Fibroblast of upper back skin (primary cell): ENCODE measurements at regions not wholly inside any gene's neighbourhood (a gene's known extent, or its start where the extent isn't known, plus 50 kb on each side); places are given as distances from the start of the nearest gene placed in this dataset.
"Not testable (repeated sequence)": the region's sequence is repeated elsewhere in the genome, so short reads cannot be mapped to it uniquely, and the experiment has no call there.

Experiments used
- DNase-seq: peaks from one replicate; pipeline ENCODE4 v3.0.0-alpha.2; 2013

DNA sequence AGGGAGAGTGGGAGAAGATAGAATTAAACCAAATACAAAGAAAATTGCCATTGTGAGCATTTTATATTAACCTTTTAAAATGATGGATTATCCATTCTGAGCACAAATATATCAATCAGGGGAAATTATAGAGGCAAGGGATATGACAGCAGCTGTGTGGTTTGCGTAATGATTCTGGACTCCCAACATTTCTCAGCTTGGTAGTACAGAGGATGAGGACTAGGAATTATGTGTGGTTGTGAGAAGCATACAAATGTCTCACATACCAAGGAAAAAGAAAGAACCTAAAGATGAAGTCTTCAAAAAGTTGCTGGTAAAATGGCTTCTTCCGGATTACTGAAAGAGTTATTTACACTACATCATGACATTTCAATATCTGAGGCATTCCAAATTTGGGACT is 674.6 kb upstream of the NR3C2 start:
- DNase-seq = peak; percentile 26

DNA sequence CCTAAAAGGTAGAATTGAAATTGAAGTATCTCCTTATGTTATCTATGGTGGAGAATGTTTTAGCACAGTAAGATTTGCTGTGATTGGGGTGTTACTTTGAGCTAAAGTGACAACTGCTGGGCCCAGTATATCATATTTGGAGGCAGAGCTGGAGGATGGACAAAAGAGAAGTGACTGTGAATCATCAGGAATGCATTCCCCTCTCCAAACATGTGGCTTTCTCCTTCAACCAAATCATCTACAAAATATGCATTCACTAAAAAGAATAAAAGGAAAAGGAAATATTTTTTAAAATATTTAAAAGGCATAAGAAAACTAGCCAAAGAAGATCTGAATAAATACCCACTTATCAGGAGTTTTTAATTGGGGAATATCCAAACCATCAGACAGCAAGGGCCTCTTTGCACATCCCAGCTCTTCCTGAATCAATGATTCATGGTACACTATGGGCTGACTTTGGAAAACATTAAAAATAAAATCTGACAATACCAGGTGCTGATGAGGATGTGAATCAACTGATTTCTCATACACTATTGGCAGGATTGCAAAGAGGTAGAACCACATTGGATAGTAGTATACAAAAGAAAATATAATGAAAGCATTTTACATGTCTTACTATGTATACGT is 671.7 kb upstream of the NR3C2 start:
- peak; percentile 91 for DNase-seq

DNA sequence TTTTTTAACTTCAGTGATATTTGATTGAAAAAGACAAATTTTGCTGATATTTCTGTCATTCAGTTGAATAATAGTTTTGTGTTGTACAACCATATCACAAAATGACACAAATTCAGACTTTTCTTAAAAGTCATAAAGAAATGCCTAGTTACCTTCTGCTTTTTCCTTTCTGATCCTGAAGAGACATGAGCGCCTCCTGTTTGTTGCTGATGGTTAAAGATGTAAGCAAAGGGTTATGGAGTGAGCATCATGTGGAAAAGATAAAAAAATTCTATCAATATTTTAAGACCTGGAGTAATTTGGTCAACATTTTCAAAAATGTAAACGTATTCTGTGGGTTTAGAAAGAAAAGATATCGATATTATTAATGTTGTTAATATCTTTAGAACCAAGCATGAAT is 669.9 kb upstream of the NR3C2 start:
- DNase-seq = no peak

DNA sequence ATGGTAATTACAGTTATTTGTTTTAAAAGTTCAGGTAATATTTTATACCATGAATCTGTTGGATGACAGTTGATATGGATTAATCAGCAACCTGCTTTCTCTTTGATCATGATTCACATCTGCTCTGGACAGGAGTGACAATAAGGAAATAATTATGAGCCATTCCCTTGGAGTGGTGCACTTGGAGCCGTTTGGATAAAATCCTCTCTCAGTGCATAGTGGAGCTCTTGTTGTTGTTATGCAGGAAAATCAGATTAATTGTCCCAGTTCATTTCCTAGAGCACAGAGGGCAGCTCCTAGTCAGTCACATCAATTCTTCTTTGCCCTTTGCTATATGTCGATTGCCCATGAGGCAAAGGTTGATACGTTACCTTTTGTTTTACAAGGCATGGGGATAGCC is 668.3 kb upstream of the NR3C2 start:
- DNase-seq = no peak

DNA sequence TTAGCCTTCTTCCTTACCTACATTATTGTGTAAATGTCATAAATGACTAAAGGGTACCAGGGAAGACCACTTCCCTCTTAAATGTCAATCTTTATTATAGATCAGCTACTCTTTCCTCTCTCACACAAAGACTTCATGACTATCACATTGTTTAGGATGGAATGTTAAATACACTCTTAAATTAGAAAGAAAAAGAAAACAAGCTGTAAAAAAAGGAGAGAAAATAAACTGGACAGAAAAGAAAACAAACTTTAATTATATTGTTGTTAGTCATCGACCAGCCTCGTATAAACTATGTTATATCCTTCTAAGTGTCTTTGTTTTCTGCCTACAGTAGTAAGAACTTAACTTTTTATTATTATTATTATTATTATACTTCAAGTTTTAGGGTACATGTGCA is 666.4 kb upstream of the NR3C2 start:
- DNase-seq = no peak

DNA sequence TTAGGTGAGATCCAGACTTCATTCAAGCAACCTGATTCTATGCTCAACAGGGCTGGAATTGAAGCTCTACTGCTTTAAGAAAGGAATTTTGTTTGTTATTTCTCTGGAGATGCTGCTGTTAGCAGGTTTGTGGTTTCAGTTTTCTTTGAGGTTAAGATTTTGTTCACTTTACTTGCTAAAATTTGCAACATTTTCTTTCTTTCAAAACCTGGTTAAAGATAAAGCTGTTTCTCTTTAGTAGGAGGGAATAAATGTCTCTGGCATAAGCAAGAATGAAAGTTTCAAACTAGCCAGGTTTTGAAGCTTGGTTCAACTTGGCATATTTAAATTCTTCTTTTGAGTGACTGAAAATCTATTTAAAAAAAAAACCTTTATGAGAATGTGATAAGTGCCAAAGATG is 660.6 kb upstream of the NR3C2 start:
- no peak for DNase-seq

DNA sequence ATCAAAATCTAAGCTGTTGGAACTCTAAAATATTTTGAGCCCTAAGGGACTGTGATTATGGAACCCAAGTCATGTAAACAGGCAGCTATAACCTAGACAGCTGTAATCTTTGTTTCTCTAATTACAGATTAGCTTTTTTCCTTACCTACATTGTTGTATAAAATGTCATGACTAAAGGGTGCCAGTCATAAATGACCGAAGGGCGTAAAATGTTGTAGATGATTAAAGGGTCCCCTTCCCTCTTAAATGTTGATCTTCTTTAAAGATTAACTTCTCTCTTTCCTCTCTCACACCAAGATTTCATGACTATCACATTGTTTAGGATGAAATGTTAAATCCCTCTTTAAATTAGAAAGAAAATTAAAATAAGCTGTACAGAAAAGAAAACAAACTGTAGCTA is 659.4 kb upstream of the NR3C2 start:
- no peak for DNase-seq

DNA sequence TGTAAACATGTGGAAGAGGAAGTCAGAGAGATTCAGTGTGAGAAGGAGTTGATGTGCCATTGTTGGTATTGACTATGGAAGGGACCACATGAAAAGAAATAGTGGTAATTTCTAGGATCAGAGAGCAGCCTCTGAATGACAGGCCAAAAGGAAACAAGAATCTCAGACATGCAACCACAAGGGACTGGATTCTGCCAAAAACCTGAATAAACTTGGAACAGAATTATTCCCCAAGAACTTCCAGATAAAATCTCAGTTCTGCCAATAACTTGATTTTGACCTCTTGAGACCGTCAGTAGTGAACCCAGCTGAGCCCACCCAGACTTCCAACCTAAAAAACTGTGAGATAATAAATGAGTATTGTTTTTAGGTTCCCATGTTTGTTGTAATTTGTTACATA is 653.6 kb upstream of the NR3C2 start:
- DNase-seq = peak; percentile 78

DNA sequence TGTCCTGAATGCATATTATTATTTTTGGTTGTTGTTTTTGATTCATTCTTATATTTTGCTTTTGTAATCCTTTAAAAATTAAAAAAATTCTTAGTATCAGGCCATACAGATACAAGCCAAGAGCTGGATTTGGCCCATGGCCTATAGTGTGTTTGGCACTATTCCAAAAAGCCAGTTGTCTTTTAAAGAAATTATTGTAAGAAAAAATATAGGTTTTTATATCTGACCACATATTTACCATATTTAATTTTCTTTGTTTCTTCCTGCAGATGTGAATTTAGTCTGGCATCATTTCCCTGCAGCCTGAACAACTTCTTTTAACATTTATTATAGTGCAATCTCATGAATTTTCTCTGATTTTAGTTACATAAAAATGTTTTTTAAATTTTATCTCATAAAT is 652.8 kb upstream of the NR3C2 start:
- no peak for DNase-seq

DNA sequence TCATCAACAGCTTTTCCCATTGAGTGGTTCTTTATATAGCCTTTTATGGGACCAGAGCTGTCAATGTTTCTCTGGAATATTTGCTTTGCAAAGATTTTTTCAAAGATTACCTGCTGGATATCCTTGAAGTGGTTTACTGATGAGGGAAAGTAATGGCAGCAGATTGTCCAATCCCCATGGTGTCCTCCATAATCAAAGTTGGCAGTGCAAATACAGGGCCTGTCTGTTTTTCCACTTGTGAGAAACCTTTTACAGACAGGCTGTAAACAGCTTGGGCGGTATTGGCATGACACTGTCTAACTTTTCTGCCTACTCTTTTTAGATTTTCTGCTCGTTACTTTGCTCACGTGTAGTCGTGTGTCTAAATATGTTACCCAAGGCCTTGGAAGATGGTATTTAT is 641.9 kb upstream of the NR3C2 start:
- DNase-seq = no peak

DNA sequence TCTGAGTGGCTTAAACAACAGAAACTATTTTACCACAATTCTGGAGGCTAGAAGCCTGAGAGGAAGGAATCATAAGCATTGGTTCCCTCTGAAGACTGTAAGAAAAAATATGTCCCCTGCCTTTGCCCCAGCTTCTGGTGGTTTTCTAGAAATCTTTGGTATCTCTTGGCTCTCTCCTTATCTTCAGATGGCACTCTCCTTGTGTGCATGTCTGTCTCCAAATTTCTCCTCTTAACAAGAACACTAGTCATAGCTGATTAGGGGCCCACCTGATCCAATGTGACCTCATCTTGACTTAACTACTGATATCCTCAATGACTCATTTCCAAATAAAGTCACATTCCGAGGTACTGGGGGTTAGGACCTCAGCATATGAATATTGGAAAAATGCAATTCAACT is 635.0 kb upstream of the NR3C2 start:
- DNase-seq = peak; percentile 26

DNA sequence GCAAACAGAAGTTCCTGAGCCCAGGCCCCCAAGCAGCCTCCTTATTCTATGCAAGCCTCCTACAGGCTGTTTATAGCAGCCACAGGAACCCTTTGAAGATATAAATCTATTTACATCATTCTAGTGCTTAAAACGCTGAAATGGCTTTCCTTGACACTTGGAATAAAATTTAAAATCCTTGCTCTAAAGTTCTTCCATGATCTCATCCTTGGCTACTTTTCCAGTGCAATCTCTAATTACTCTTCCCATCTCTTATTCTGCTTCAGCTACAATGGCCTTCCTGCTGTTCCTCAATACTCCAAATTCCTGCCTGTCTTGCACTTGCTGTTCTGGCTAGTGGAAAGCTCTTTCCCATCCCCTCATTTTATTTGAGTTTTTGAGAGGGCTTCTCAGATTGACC is 634.2 kb upstream of the NR3C2 start:
- DNase-seq = no peak

DNA sequence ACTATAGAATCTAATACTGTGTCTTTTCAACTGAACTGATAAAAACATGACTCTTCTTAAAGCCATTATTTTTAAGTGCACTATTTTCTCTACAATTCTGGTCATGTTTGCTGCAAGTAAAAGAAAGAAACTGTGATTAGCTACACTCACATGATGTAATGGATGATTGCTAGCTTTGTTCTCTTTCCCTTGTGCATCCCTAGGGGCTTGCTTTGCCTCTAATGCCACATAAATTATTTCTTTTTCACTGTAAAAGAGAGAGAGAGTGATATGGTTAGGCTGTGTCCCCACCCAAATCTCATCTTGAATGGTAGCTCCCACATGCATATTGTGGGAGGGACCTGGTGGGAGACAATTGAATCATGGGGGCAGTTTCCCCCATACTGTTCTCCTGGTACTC is 630.2 kb upstream of the NR3C2 start:
- no peak for DNase-seq

DNA sequence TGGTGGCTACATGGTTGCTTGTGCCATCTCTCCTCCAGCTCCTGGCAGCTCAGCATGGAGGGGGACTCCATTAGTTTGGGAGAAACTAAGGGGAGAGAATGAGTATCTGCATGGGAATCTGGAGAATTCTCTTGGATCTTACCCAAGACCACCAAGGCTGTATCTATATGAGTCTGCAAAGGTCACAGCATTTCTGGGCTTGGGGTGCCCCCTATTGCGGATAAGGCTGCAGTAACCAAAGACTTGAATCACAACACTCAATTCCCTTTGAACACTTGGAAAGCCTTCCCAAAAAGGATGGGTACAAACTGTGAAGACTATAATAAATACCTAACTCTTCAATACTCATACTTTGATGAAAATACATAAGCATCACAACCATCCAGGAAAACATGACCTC is 623.5 kb upstream of the NR3C2 start:
- peak; percentile 36 for DNase-seq

DNA sequence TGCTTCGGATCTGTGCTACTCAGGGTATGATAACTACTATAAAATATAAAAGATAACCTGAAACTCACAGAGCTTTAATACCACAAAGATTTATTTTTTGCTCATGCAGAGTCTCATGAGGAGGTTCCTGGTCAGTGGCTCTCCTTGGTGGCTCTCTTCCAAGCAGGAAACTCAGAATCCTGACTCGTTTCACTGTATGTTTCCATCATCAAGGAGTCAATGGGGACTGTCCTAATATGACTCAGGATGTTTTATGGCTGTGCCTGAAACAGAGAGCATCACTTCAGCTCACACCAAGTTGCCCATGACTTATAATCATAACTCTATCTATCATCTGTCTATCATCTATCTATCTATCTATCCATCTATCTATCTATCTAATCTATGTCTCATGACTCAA is 620.8 kb upstream of the NR3C2 start:
- DNase-seq = peak; percentile 12

DNA sequence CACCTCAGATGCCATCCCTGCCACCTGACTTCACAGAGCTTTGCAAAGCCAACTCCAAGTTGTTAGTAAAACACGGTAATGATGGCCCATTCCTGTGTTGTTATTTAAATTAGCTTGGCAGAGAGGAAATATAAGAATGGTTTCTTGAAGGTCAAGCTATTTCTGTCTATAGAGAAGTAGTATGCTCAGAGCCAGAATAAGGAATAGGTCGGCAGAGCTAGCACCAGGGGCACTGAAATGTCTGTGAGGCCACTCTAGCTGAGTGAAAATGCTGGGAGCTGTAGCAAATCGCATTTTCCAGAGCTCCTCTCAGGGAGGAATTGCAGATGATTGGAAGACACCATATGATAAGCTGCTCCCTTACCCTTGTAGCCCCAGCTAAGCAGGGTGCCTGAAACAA is 615.4 kb upstream of the NR3C2 start:
- no peak for DNase-seq

DNA sequence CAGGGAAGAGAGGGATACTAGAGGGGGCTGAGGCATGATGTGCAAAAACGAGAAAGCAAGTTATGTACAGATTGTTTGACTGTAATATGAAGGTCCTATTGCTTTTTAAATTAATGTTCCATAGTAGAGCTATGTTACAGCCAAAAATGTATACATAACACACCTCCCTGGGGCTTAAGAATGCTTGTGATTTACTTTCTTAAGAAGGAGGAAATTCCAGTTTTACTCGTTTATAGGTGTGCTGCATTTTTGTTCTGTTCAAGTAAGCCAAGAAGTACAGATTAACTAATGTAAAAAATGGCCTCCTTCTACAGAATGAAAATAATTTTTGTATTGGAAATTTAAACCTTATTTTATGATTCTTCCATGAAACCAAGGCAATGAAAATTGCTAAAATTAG is 614.4 kb upstream of the NR3C2 start:
- DNase-seq = no peak

DNA sequence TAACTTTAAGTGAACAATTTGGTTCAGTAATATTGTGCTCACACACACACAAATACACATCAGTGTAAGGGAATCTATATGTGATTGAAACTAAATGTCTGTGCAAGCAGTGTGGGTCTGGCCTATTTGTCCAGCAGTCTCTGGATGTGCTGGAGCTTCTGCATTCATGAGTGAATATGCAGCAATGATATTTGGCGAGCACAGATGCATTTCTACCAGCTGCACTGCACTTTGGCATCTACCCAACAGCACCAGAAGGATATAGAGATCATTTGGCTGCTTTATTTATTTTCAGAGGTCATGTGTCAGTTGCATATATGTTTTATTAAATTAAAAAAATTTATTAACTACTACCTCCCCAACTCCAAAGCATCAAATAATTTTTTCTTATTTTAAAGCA is 613.4 kb upstream of the NR3C2 start:
- DNase-seq = peak; percentile 5

DNA sequence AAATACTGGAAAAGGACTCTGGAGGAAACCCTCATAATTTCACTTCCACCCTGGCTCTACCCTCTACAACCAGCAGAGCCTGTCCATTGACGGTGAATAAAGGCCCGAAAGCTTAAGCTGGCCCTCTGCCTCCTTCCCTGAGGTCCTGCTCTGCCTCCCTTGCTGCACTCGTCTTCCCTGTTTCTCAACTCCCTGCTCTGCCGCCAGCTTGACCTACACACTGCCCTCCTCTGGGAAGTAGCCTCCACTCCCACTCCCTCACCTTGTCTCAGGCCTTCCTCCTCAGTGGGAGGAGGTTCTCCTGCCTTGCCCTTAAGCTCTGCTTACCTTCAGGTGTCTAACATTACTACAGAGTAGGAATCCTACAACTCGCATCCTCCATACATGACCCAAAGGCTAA is 608.6 kb upstream of the NR3C2 start:
- no peak for DNase-seq

DNA sequence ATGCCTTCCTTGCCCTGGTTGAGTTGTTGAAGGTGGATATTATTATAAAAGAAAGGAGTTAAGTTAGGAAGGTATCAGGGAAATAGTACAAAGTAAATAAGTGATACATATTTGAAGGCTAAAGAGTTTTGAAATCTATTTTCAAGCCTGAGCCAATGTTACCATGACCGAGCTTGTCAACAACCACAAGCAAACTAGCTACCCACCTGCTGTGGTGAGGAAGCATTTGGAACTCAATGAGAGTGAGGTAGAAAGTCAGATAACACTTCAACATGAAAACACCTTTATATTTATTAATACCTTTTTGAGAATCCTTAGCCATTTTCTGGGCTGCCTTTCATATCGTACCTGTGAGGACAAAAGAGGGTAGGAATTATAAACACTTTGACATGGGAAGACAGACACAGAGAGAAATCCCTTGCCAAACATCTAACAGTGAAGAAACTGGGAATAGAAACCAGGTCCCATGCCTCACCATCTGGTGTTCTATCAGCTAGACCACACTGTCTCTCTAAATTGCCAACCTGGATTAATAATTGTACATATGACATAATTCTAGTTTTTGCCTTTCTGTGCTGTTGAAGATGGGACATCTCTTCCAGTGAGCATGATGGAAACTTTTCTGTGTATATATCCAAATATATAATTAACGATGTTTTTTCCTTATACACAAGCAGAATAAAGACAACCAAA is 606.4 kb upstream of the NR3C2 start:
- no peak for DNase-seq

DNA sequence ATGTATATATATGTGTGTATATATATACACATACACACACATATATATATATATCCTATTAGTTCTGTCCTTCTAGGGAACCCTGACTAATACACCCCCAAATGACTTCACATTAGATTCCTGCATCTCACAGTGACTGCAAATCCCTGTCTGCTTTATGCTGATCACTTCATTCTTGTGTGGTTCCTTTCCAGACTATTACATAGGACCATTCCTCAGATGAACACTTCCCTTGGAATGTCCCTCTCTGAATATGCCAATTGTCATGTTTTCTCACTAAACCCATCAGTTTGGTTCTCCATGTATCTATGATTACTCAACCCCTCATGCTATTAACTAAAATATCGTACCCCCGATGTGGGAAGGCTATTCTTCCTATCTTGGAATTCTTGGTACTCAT is 605.2 kb upstream of the NR3C2 start:
- peak; percentile 46 for DNase-seq

DNA sequence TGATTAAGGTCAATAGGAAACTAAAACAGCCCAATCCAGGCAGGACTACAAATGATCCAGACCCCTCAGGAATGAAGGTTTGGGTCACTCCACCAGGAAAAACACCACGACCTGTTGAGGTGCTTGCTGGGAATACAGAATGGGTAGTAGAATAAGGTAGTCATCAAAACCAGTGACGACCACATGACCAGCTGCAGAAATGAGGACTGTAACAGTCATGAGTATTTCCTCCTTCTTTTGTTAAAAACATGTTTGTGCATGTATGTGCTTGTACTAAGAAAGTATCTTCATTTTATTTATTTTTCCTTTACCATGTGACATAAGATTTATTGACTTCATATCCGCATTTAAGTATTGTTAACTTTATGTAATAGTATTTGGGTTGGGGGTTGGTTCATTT is 603.5 kb upstream of the NR3C2 start:
- DNase-seq = no peak

DNA sequence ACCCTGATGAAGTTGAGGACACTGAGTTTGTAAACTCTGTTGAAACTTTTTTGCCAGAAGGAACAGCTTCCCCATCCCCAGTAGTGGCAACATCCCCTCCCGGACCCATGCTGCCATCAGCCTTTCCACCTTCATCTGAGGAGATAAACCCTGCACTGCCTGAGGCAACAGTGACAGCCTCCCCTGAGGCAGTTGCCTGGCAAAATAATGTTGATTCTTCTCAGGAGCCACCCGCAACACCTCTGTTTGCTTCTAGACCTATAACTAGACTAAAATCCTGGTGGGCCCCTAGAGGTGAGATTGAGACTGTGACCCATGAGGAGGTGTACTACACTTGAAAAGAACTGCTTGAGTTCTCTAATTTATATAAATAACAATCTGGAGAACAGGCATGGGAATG is 597.6 kb upstream of the NR3C2 start:
- not testable (repeated sequence) for DNase-seq

DNA sequence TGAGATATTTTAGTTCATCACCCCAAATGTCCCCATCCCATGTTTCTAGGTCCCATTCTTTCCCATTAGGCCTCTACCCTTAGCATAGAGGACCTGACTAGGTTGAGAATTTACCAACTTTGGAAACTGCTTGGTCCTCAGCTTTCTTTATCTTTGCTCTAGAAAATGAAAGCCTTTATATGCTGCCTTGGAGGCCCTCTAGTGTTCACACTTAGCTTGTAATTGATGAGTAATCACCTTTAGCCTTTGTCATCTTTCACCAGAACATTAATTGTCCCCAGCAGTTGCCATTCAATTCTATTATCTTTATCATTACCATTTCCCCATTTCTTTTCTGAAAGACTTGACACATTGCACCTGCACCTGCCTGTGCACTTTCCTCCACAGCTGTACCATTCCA is 589.2 kb upstream of the NR3C2 start:
- peak; percentile 6 for DNase-seq

DNA sequence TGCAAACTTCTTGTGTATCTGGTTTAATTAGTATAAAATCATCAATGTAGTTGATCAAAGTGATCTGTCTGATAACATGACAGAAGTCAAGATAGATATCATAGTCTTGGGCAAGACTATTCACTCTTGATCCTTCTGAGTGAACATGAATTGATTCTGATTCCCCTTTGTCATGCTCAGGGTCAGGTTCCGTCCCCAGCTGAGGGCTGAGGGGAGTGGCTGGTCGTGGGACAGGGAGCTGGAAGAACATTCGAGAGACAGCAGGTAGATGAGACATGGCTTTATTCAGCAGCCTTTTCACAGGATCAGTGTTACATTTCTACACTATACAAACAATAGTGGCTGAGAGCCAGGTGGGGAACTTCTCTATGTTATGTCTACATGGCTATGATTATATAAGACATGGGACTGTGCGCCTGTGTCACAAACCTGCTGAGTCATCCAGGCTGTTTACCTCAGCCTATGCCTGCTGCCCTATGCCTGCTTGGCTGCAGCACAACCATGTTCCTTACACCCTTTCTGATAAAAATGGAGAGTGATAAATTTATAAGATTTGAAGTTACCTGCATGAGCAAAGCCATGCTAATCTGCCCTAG is 586.9 kb upstream of the NR3C2 start:
- DNase-seq = no peak
